HG03442 (cell line): ENCODE measurements at regions not wholly inside any gene's neighbourhood (a gene's known extent, or its start where the extent isn't known, plus 50 kb on each side); places are given as distances from the start of the nearest gene placed in this dataset.

ENCODE experiments used
- ATAC-seq: cut with Tn5 transposase; IDR thresholded peaks from one replicate; pipeline ENCODE4 v1.9.1; 2021; ENCODE audit warnings: mild to moderate bottlenecking, moderate library complexity; ENCODE audit not compliant: unreplicated experiment

GRCh38 chr7:21077602-21078001 lies 290.9 kb upstream of the SP8 start:
- ATAC-seq = no peak

GRCh38 chr7:21084286-21084685 lies 297.6 kb upstream of the SP8 start:
- no peak for ATAC-seq

GRCh38 chr7:21086688-21087087 lies 300.0 kb upstream of the SP8 start:
- no peak for ATAC-seq

- no peak for ATAC-seq
Measured at GRCh38 chr7:21089653-21090052, 303.0 kb upstream of the SP8 start.

- ATAC-seq = no peak
Measured at GRCh38 chr7:21092766-21093702, 306.3 kb upstream of the SP8 start.

- no peak for ATAC-seq
Measured at GRCh38 chr7:21094589-21094988, 307.9 kb upstream of the SP8 start.

GRCh38 chr7:21099432-21099831 lies 312.7 kb upstream of the SP8 start:
- ATAC-seq = peak; percentile 86

- ATAC-seq = no peak
Measured at GRCh38 chr7:21099955-21100354, 313.3 kb upstream of the SP8 start.

- ATAC-seq = no peak
Measured at GRCh38 chr7:21101541-21101940, 314.9 kb upstream of the SP8 start.

- no peak for ATAC-seq
Measured at GRCh38 chr7:21103426-21104123, 316.9 kb upstream of the SP8 start.

GRCh38 chr7:21104124-21104500 lies 317.4 kb upstream of the SP8 start:
- ATAC-seq = no peak

GRCh38 chr7:21106296-21106732 lies 319.6 kb upstream of the SP8 start:
- no peak for ATAC-seq

GRCh38 chr7:21107101-21107500 lies 320.4 kb upstream of the SP8 start:
- ATAC-seq = no peak

GRCh38 chr7:21108182-21108581 lies 319.7 kb upstream of the SP4 start:
- no peak for ATAC-seq

GRCh38 chr7:21113609-21114415 lies 314.1 kb upstream of the SP4 start:
- no peak for ATAC-seq

GRCh38 chr7:21123586-21123985 lies 304.3 kb upstream of the SP4 start:
- no peak for ATAC-seq

- no peak for ATAC-seq
Measured at GRCh38 chr7:21125297-21125696, 302.6 kb upstream of the SP4 start.

GRCh38 chr7:21128062-21128817 lies 299.6 kb upstream of the SP4 start:
- ATAC-seq = no peak

GRCh38 chr7:21131897-21132296 lies 296.0 kb upstream of the SP4 start:
- ATAC-seq = no peak

GRCh38 chr7:21134631-21135030 lies 293.3 kb upstream of the SP4 start:
- ATAC-seq = no peak

GRCh38 chr7:21135437-21135836 lies 292.4 kb upstream of the SP4 start:
- ATAC-seq = no peak
